ENCODE measurements at regions not wholly inside any gene's neighbourhood (a gene's known extent, or its start where the extent isn't known, plus 50 kb on each side); places are given as distances from the start of the nearest gene placed in this dataset.

DNA sequence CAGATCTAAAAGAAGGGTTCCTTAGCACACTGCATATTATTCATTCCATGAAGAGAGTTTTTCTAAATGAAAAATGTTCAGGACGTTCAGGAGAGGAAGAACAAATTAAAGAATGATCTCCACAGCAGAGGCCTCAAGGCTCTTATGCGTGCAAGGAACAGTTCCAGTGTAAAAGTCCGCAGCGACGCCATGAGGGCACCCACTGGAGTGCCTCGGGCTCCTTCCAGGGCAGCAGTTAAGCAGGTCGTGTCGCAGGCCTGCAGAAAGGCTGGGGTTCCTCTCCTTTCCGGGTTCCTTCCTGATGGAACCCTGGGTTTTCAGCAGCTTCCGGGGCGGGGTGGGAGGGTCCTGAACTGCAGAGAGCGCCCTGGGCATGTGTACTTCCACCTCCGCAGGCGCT lies 87.1 kb upstream of the SELENOP start:
- DNase-seq (ENCODE audit: extremely low spot score, unreplicated experiment), result no peak
- Mint-ChIP-seq H3K4me1 (ENCODE audit: unreplicated experiment) (no peaks in the 10 kb centered on the region), H3K27me3 (peaks cover 2% of the 10 kb centered on the region), H3K9me3 (no peaks in the 10 kb centered on the region), H3K27ac (no peak overlapping the region), H3K4me3 (no peak overlapping the region), H3K36me3 (no peaks in the 10 kb centered on the region)
- TF ChIP-seq, protein P1, sequence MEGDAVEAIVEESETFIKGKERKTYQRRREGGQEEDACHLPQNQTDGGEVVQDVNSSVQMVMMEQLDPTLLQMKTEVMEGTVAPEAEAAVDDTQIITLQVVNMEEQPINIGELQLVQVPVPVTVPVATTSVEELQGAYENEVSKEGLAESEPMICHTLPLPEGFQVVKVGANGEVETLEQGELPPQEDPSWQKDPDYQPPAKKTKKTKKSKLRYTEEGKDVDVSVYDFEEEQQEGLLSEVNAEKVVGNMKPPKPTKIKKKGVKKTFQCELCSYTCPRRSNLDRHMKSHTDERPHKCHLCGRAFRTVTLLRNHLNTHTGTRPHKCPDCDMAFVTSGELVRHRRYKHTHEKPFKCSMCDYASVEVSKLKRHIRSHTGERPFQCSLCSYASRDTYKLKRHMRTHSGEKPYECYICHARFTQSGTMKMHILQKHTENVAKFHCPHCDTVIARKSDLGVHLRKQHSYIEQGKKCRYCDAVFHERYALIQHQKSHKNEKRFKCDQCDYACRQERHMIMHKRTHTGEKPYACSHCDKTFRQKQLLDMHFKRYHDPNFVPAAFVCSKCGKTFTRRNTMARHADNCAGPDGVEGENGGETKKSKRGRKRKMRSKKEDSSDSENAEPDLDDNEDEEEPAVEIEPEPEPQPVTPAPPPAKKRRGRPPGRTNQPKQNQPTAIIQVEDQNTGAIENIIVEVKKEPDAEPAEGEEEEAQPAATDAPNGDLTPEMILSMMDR (conservative IDR thresholded peaks at IDR 0.05), result no peak

DNA sequence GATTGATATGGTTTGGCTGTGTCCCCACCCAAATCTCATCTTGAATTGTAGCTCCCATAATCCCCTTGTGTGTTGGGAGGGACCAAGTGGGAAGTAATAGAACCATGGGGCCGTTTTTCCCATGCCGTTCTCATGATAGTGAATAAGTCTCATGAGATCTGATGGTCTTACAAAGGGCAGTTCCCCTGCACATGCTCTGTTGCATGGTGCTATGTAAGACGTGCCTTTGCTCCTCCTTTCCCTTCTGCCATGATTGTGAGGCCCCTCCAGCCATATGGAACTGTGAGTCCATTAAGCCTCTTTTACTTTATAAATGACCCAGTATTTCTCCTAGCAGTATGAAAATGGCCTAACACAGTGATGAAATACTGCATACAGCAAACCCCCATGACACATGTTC lies 84.8 kb upstream of the SELENOP start:
- H3K9me3 Mint-ChIP-seq, result no peaks in the 10 kb centered on the region
- H3K27ac Mint-ChIP-seq, result no peak overlapping the region
- no peaks in the 10 kb centered on the region for H3K4me1 Mint-ChIP-seq (ENCODE audit: unreplicated experiment)
- no peak overlapping the region for H3K4me3 Mint-ChIP-seq
- H3K36me3 Mint-ChIP-seq, result no peaks in the 10 kb centered on the region
- no peak for DNase-seq (ENCODE audit: extremely low spot score, unreplicated experiment)
- TF ChIP-seq, protein P1 (conservative IDR thresholded peaks at IDR 0.05), result no peak
- H3K27me3 Mint-ChIP-seq, result peaks cover 2% of the 10 kb centered on the region

DNA sequence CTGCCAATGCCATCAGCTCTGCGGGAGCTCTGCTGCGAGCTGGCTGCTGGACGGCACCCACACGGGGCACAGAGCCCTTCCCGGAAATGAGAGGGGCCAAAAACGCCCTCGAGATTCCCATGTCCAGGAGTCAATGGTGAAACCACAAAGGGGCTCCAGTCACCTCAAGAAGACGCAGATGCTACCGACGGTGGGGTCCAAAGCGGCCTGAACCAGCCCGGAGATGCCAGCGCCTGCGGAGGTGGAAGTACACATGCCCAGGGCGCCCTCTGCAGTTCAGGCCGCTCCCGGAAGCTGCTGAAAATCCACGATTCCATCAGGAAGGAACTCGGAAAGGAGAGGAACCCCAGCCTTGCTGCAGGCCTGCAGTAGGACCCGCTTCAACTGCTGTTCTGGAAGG lies 82.4 kb upstream of the SELENOP start:
- H3K4me1 Mint-ChIP-seq (ENCODE audit: unreplicated experiment), result no peaks in the 10 kb centered on the region
- H3K36me3 Mint-ChIP-seq, result no peaks in the 10 kb centered on the region
- TF ChIP-seq, protein P1 (conservative IDR thresholded peaks at IDR 0.05), result no peak
- no peak overlapping the region for H3K4me3 Mint-ChIP-seq
- H3K9me3 Mint-ChIP-seq, result no peaks in the 10 kb centered on the region
- H3K27me3 Mint-ChIP-seq, result peaks cover 7% of the 10 kb centered on the region
- no peak for DNase-seq (ENCODE audit: extremely low spot score, unreplicated experiment)
- no peak overlapping the region for H3K27ac Mint-ChIP-seq

DNA sequence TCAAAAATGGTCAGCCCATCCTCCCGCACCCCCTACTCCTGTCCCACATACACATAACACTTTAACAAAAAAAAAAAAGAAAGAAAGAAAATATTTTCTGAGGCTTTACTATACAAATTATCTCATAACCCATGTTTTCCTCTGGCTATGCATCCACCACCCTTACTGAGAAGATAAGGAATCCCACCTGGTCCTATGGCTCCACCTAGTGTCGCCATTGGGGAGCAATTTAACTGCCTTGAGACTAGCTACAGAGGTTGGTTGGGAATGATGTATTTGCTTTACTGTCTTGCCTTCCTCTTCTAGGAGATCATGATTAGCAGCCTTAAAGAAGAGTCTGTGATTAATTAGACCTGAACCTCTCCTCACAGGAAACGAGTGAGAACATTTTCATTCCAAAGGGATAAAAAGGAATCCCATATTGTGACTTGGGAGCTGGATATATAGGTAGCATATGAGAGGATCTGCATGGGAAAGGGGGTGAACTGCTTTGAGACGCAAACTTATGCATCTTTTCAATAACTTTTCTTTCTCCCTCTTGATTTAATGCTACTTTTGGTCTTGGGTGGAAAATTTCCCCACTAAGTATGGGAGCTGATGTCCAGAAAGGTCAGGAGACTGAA lies 77.7 kb upstream of the SELENOP start:
- no peak overlapping the region for H3K27ac Mint-ChIP-seq
- peaks cover 4% of the 10 kb centered on the region for H3K27me3 Mint-ChIP-seq
- H3K9me3 Mint-ChIP-seq, result no peaks in the 10 kb centered on the region
- H3K36me3 Mint-ChIP-seq, result no peaks in the 10 kb centered on the region
- H3K4me3 Mint-ChIP-seq, result no peak overlapping the region
- H3K4me1 Mint-ChIP-seq (ENCODE audit: unreplicated experiment), result no peaks in the 10 kb centered on the region
- DNase-seq (ENCODE audit: extremely low spot score, unreplicated experiment), result no peak
- TF ChIP-seq, protein P1 (conservative IDR thresholded peaks at IDR 0.05), result peak; percentile 90

DNA sequence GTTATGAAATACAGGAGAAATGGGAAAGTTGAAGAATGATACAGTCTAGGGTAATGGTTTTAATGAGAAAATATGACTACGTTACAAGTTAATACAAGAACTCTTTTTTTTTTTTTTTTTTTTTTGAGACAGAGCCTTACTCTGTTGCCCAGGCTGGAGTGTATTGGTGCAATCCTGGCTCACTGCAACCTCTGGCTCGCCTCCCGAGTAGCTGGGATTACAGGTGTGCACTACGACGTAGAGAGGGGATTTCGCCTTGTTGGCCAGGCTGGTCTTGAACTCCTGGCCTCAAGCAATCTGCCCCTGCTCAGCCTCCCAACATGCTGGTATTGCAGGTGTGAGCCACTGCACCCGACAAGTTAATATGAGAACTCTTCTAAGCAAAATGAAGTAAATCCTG lies 77.1 kb upstream of the SELENOP start:
- TF ChIP-seq, protein P1 (conservative IDR thresholded peaks at IDR 0.05), result no peak
- no peak for DNase-seq (ENCODE audit: extremely low spot score, unreplicated experiment)
- H3K4me3 Mint-ChIP-seq, result no peak overlapping the region
- H3K27ac Mint-ChIP-seq, result no peak overlapping the region
- H3K27me3 Mint-ChIP-seq, result peaks cover 4% of the 10 kb centered on the region
- no peaks in the 10 kb centered on the region for H3K36me3 Mint-ChIP-seq
- no peaks in the 10 kb centered on the region for H3K9me3 Mint-ChIP-seq
- H3K4me1 Mint-ChIP-seq (ENCODE audit: unreplicated experiment), result no peaks in the 10 kb centered on the region

DNA sequence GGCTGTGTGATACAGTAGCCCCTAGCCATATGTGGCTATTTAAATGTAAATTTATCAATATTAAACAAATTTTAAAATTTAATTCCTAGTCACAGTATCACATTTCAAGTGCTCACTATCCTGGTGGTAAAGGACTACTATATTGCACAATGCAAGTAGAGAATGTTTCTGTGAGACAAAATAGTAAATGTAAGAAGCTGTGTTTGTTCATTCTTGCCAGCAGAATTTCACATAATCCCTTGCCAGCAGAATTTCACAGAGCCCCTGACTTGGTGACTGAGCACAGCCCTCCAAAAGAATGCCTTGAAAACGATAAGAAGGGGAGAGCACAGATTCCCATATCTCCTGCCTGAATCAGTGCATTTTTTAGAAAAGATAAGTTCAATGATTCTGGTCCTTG lies 75.9 kb upstream of the SELENOP start:
- Mint-ChIP-seq H3K9me3 (no peaks in the 10 kb centered on the region), H3K4me1 (ENCODE audit: unreplicated experiment) (no peaks in the 10 kb centered on the region), H3K27ac (no peak overlapping the region), H3K4me3 (no peak overlapping the region), H3K36me3 (no peaks in the 10 kb centered on the region), H3K27me3 (peaks cover 4% of the 10 kb centered on the region)
- TF ChIP-seq, protein P1 (conservative IDR thresholded peaks at IDR 0.05), result no peak
- no peak for DNase-seq (ENCODE audit: extremely low spot score, unreplicated experiment)

Measured in type B pancreatic cell (in vitro differentiated cells).